ENCODE measurements at regions not wholly inside any gene's neighbourhood (a gene's known extent, or its start where the extent isn't known, plus 50 kb on each side); places are given as distances from the start of the nearest gene placed in this dataset.

GRCh38 chr15:95972041-95972553, 358.4 kb upstream of the NR2F2 start:
- no peak for DNase-seq (ENCODE audit: low read depth)

DNA sequence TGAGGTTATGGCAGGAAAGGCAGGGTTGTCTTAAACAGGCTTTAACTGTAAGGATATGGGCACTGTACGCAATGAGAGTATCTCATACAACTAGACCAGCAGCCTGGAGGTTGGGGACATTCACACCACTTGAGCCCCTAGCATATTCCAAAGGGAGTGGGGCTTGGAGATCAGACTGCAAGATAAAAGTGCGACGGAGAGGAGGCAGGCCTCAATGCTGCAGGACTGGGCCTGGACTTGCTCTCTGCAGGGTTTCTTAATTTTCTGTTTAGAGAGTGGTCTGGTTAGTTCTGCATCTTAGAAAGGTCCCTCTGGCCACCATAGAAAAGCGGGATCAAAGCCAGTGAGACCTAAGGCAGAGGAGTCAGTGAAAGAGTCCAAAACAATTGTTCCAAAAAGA, 357.7 kb upstream of the NR2F2 start:
- DNase-seq (ENCODE audit: low read depth), result no peak

GRCh38 chr15:95973566-95974256, 356.8 kb upstream of the NR2F2 start:
- DNase-seq (ENCODE audit: low read depth), result no peak

DNA sequence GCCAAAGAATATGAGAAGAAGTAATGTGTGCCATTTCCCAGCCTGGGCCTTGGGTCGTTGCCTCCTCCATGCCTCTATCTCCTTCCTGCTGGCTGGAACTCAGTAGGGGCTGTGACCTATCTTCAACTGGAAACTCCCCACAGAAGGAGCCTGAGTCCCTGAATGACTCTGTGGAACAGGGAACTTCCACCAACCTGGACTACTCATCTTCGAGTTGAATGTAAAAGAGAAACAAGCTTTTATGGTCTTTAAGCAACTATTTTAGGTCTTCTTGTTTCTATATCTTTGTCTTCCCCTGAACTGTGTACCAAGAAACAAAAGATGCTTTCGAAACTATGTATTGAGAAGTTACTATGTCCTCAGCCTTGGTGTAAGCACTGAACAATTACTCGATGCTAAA, 355.3 kb upstream of the NR2F2 start:
- no peak for DNase-seq (ENCODE audit: low read depth)

GRCh38 chr15:95979286-95979685, 351.2 kb upstream of the NR2F2 start:
- no peak for DNase-seq (ENCODE audit: low read depth)

DNA sequence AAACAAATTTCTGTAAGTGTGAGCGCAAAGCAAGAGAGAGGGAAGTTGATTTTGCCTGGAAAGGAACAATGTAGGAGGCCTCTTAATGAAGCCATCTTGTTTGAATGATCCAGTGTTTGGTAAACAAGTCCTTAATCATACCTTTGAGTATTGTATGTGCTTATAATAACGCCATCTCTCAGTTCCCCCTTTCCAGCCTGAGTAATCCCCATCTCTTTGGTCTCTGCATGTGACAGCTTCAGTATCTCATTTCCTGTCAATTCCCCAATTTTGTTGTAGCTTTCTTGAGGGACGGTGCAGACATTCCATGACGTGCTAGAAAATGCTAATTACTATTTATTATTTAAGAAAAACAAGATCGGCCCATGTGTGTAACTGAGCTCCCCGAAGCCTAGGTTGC, 349.3 kb upstream of the NR2F2 start:
- DNase-seq (ENCODE audit: low read depth), result no peak

DNA sequence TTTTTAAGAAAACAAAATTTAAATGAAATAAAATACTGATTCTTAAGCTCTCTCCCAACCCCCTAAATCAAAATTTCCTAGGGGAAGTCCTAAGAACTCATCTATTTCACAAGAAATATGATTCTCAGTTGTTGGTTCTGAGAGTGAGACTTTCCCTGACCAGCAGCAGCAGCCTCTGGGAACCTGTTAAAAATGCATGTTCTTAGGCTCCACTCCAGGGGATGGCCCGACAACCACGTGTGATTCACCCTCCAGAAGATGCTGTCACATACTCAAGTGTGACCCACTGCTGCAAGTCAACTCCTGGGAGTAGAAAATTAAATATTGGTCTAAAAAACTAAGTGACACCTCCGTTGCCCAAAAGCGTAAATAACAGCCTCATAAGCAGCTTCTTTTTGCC, 343.2 kb upstream of the NR2F2 start:
- no peak for DNase-seq (ENCODE audit: low read depth)

- DNase-seq (ENCODE audit: low read depth), result no peak
Observed at GRCh38 chr15:95987886-95988573, 342.5 kb upstream of the NR2F2 start.

GRCh38 chr15:95988574-95988887, 342.0 kb upstream of the NR2F2 start:
- DNase-seq (ENCODE audit: low read depth), result no peak

GRCh38 chr15:95989392-95989791, 341.1 kb upstream of the NR2F2 start:
- no peak for DNase-seq (ENCODE audit: low read depth)

GRCh38 chr15:95990833-95991232, 339.7 kb upstream of the NR2F2 start:
- DNase-seq (ENCODE audit: low read depth), result no peak

- DNase-seq (ENCODE audit: low read depth), result no peak
Observed at GRCh38 chr15:95994418-95994817, 336.1 kb upstream of the NR2F2 start.

DNA sequence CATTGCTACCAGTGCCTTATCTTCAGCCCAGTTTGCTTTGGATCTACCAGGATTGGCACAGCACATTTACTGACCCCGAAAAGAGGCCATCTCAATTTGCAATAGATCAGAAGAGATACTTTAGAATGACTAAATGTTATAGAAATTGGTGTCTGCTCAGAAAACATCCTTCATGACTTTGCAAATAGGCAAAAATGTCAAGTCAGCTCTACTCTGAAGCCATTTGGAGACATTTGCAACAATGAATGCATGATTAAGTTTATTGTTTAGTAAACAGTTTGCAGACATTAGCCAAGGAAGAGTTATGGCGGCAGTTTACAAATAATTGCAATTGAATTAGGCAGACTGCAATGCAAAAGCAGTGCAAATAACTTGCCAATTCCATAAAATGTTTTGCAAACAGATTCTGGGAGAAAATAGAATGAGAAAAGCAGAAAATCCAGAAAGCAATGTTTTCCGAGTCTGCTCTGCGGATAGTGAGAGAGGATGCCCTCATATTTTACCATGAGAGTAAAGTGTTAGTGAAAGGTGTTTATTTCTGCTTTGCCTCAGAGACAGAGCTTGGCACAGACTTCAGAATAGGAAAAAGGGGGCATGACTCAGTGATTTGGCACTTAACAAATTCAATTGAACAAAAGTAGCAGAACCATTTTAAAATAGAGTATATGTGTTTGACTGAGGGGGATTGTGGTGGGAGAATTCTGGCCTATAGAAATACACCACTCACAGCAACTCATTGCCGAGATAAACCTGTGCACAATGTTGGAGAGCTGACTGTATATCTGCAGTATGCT, 334.9 kb upstream of the NR2F2 start:
- DNase-seq (ENCODE audit: low read depth), result no peak

GRCh38 chr15:95996494-95996893, 334.0 kb upstream of the NR2F2 start:
- DNase-seq (ENCODE audit: low read depth), result no peak

DNA sequence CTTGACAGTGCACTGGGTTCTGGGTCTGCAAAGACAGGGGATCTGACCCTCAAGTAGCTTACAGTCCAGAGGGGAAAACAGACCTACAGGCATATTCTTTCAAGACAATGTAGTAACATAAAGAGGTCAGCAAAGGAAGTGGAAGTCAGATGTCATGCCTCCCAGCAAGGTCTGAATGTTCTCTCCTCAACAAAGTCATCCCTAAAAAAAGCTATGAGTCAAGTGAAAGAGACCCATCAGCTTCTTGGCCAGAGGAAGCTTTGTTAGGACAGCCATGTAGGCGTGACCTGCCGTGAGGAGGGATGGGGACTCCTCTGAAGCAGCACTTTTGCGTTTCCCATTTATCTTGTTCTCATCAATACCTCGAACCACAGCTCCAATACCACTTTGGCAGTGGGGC, 331.6 kb upstream of the NR2F2 start:
- no peak for DNase-seq (ENCODE audit: low read depth)

DNA sequence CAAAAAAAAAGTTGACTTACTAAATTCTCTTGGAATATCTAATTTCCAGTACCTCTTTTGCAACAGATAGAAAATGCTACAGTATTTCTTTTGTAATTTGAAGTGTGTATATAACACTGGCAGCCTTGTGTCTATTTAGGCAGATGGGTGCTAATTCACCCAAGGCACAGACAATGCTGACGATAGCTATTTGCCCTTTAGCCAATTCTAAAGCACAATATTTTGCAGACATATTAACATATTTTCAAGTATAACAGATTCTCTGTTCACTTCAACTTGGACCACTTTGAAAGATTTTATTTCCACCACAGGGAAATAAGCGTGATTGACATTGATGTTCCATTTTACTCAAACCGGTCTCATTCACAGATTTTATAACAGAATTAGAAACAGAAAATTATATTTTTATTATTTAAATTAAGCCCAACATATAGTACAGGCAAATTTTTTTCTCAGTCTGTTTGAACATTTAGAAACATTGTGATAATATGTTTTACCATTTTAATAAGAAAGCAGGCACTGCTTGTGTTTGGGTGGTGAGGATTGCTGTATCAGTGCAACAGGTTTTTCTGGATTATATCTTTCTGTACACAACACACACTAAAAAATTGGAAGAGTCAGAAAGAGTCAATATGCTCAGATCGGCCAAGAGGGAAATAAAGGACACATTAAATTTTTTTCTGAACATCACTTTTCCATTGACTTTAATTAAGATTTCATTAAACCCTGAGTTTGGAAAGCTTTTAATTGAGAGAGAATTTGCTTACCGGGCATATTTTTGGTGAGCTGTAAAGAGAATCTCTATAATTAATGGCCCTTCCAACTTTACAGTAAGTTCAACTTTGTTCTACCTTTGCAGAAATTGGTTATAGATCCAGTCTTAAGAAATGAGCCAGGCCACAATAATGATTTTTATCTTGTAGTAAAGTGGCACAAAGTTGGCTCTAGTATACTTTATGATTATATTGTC, 327.3 kb upstream of the NR2F2 start:
- no peak for DNase-seq (ENCODE audit: low read depth)

GRCh38 chr15:96005906-96006305, 324.6 kb upstream of the NR2F2 start:
- no peak for DNase-seq (ENCODE audit: low read depth)

DNA sequence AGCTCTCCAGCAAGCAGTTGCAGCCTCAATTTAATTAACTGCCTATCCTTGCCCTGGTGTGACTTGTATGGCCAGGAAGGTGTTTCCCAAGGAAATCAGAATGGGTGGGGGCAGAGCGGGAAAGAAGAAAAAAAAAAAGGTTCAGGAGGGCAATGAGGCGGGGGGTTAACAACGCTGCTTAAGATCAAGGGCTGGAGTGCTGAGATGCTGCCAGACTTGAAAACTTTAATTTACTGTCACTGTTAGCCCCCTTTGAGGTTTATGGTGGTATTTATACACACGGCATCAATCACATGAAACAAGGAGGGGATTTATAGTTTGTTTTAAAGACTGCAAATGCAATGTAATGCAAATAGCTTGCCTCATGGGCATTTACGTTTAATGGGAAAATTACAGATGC, 319.4 kb upstream of the NR2F2 start:
- DNase-seq (ENCODE audit: low read depth), result no peak

DNA sequence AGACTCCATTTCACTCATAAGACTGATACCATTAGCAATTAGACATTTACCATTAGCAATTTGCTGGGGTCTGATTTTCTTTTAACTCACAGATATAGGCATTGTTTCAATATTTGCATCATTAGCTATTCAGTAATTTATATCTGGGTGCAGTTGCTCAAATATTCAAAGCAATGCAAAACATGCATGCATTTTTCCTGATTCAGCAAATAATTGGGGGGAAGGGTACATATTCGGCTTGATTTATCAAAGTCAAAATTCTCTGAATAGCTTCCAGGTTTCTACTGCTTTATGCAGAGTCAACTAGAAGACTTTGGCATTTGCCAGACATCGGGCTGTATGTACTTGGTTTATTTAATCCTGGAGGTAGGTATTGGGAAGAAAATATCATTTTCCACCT, 315.6 kb upstream of the NR2F2 start:
- DNase-seq (ENCODE audit: low read depth), result no peak

GRCh38 chr15:96019114-96019513, 311.4 kb upstream of the NR2F2 start:
- DNase-seq (ENCODE audit: low read depth), result no peak

GRCh38 chr15:96020133-96020532, 310.4 kb upstream of the NR2F2 start:
- DNase-seq (ENCODE audit: low read depth), result no peak

DNA sequence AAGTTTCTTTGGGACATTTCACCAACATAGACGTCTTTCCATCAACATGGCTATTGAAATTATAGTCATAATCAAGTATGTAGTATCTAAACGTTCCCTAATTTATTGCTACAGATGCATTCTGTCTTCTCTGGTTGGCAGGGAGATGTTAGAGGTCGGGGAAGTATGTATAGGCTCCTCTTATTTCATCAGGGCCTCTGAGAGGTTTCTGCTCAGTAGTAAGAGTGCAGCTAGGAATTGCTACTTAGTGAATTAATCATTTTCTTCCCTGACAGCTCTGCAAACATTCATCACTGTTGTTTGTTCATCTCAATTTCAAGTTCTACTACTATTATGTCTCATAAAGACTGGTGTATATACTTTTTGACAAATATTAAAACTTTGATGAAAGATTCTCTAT, 309.7 kb upstream of the NR2F2 start:
- DNase-seq (ENCODE audit: low read depth), result no peak
